C4-2B (cell line): ENCODE measurements at regions not wholly inside any gene's neighbourhood (a gene's known extent, or its start where the extent isn't known, plus 50 kb on each side); places are given as distances from the start of the nearest gene placed in this dataset.

ENCODE experiments used
- CTCF ChIP-seq: fragments of 450-650 bp; conservative IDR thresholded peaks from 2 replicates; pipeline ENCODE4 v1.5.1; 2017; ENCODE audit warnings: mild to moderate bottlenecking
- ZFX ChIP-seq: fragments of 450-650 bp; IDR thresholded peaks from 2 replicates; pipeline ENCODE4 v1.6.1; 2017

- peak; percentile 47 for TF ChIP-seq CTCF
- no peak for TF ChIP-seq ZFX
Measured at GRCh38 chrX:144334577-144334976, 450.7 kb downstream of the UBE2NL start.
